NOMO-1 treated with dmso at 0.1 percent for 144 hours (cell line): ENCODE measurements at regions not wholly inside any gene's neighbourhood (a gene's known extent, or its start where the extent isn't known, plus 50 kb on each side); places are given as distances from the start of the nearest gene placed in this dataset.

Experiments
- DNase-seq: peaks from one replicate; lab custom pipeline; 2025; ENCODE audit not compliant: unreplicated experiment; lab: John Stamatoyannopoulos, UW

DNA sequence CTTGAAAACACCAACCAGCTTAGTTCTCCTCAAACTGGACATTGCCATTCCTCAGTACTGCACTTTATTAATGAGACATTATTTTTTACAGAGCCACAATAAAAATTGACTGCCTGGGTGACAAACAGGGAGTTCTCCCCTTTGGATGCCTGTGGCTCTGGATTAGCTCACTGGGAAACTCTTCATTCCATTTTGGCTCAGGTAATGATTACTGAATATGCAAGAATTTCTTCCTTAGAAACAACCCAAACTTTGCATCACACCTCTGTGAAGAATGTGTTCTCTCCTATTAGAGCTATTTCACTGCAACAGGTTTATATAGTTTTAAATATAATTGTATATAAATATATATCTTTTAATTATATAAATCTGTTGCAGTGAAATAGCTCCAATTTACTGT, 2065.8 kb downstream of the ARAP2 start:
- no peak for DNase-seq

DNA sequence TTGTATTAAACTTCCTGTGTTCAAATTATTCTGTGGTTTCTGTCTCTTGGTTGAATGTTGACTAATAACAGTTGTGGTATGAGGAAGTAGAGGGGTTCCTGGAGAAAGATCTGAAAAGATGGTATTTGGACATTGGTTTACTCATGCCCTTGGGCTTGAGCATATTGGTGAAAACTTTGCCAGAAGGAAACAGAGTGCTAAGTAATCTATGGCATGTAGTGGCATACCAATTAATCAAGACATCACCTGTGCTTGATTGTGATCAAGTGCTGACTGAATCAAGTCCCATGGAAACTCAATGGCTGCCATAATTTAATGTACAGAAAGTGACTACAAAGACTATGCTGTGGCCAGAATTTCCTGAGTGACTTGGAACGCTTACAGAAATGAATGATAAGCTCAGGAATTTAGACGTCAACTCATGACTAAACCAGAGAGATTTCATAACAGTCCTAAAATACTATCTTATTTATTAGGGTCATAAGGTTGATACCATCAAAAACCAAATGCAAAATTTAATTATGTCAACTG, 2062.9 kb downstream of the ARAP2 start:
- no peak for DNase-seq

DNA sequence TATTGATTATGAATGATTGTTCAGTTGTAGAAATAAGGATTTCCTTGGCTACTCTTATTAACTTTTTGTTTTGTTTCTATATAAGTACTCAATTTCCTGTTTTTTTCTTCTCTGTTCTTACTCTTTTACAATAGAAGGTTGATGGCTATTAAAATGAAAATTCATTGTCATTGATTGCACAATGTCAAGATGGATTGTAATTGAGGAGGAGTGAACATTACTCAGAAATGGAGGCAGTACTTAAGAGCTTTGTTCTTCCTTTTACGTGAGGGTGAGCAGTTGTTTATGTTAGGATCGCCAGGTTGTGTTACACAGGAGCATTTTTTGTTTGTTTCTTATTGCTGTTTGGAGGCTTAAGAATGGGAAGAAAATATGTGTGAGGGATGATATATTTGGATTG, 2062.4 kb downstream of the ARAP2 start:
- no peak for DNase-seq

DNA sequence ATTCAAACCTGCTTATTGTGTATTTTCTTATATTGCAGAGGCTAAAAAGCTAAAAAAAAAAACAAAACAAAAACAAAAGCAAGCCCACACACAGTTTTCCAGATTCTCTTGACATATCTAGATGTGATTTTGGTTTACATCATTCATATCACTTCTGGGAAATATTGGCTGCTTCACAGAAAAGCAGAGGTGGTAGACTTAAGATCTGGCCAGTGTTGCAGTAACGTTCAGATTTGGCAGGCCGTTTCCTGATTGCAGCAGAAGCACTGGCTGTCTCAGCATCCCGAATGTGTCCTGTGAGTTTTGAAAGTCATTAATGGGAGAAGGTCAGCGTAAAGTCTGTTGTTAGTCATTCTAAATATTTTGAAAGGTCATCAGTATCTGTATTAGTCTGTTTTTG, 2062.0 kb downstream of the ARAP2 start:
- DNase-seq, result no peak

DNA sequence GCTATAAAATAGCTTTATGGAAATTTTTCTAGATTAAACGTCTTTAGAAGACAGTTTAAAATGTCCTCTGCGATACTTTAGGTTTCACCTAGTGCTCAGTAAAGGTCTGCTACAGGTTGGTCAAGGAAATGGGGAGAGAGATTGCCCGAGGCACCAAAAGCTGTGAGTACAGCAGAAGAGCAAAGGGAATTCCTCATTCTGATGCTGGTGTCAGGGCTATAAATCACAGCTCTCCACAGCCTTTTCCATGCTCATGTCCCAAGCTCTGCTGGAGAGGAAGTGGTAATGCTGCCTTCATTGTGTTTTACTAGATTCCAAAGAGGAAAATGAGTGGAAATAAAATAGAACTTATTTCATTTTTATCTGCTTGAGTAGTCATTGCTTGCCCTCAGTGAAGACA, 2060.4 kb downstream of the ARAP2 start:
- DNase-seq, result no peak

DNA sequence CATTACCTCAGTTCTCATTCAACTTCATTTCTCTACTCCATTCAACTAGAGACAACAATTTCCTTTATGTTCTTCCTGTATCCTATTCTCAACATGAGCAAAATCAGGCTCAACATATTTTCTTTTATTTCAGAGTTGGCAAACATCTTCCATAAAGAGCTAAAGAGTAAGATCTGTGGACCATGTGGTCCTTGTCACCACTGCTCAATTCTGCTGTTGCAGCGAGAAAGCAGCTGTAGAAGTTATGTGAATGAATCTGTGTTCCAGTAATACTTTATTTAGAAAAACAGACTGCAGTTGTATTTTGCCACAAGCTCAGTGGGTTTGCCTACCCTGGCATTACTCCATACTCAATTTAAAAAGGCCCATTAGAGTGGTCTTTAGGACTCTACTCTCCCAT, 2057.3 kb downstream of the ARAP2 start:
- no peak for DNase-seq

DNA sequence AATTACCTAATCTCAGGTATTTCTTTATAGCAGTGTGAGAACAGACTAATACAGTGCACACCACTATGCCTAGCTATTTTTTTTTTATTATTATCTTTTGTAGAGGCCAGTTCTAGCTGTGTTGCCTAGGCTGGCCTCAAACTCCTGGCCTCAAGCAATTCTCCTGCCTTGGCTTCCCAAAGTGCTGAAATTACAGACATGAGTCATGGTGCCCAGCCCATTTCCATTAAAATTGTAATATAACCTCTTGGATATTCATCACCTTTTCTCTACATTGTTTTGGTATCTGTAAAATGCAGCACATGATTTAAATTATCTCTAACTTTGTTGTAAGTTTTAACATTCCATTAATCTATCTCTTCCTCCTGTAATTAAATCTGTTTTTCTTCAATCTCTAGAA, 2052.9 kb downstream of the ARAP2 start:
- no peak for DNase-seq

DNA sequence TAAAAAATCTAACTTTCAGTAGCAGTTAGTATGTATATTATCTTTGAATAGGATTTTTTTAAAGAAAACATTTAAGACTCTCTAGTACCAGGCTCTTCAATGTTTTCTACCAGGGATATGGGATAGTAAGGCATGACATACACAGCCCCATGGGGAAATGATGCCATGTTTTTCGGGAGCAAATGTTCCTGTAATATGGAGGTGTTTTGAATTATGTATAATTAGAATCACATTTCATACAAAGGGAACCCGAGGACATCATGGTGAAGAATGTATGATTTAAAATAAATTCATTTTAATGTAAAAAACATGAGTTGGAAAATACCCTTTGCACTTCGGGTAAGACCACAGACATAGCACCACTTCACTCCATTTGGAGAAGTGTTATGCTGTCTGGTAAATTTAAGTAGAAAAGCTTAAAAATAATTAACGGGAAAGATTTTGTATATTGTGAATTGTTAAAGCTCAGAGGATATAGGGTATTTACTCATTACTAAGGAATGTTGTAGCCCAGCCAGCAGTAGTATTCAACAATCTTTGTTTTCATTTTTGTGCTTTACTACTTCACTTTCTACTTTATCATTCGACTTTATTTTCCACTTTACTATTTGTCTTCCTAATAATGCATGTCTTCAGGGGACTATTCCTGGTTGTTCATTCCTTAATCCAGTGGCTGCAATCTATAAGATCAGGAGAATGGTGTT, 2050.7 kb downstream of the ARAP2 start:
- DNase-seq, result no peak

DNA sequence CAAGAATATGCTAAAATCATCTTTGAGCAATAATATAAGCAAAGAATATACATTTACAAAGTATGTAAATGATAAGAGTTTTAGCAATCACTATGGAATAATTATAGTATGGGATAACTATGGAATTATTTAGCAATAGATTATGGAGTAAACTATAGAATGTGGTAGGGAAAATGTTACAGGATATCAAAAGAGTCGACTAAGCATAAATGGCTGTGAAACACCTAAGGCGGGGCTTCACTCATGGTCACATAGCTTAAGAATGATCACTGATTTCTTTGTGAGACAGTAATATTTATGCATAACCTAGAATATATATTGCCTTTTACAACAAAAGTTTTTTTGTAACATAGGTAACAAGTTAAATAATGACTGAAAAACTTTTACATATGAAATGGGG, 2049.7 kb downstream of the ARAP2 start:
- no peak for DNase-seq

DNA sequence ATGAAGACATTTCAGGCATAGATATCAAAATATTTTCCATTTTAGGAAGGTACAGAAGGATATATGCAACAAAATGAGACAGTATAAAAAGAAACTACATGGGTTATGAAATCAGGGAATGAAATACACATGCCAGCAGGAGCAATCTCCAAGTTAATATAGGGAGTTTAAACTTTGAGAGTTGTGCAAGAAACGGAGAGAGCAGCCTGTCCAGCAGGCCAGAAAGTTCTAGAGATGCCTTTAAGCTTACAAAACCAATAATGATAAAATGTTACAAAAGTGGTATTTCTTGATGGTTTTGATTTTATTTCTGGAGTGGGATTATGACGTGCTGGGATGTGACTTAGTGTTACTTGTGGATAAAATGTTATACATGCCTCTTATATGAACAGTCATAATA, 2047.9 kb downstream of the ARAP2 start:
- DNase-seq, result no peak

DNA sequence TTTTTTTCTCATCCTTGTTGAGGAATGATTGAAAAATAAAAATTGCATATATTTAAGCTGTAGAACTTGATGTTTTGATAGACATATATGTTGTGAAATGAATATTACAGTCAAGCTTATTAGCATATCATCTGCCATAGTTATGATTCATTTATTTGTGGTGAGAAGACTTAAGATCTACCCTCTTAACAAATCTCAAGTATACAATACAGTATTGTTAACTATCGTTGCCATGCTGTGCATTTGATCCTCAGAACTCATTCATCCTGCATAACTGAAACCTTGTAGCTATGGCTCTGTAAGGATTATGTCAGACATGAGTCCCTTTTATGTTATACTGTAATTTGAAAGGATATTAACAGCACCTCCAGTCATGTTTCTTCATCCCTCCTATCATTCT, 2045.3 kb downstream of the ARAP2 start:
- DNase-seq, result no peak

DNA sequence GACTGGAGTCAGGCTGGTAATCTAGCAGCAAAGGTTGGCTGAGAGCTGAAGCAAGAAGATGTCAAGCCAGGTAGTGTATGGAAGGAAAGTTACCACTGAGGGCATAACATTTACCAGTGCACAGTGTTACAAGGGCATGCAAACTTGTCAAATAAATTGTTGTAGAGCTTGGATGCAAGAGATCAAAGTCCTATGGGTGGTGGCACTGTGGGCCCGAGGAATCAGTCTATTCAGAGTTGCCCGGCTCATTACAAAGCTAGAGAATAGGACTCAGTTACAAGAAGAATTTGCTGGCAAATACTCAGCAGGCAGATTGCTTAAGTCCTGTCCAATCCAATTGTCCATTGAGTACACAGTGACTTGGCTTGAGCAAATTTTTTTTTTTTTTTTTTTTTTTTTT, 2043.8 kb downstream of the ARAP2 start:
- DNase-seq, result no peak

DNA sequence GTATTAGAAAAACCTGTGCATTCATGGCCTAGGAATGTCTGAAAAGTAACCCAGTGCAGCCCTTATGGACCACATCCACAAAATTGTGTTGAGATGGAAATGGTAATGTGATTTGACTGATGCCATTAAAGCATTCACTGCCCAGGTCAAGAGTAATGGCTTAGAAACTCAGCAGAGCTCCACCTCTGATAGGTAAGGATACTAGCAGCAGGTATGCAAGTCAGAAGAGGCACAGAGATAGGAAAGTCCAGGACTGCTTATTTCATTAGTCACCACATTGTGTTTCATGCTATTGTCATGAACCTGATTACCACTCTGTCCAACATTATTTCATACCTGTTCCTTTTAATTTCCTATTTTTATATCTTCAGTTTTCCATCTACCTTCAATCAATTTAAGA, 2042.2 kb downstream of the ARAP2 start:
- DNase-seq, result no peak

DNA sequence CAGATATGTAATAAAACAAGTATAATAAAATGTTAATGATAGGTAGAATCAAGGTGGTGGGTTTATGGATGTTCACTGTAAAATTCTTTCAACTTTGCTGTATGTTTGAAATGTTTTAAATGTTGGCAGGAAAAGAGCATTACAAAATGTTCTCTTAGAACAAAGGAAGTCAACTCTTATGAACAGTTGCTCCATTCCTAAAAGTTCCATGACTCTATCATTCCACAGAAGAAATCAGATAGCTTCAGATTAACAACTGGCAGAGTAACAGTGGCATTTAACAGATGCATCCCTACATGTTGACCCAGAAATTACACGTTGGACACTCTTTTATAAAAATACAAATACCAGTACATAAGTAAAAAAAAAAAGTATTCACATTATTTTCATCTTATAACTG, 2023.7 kb downstream of the ARAP2 start:
- DNase-seq, result no peak

DNA sequence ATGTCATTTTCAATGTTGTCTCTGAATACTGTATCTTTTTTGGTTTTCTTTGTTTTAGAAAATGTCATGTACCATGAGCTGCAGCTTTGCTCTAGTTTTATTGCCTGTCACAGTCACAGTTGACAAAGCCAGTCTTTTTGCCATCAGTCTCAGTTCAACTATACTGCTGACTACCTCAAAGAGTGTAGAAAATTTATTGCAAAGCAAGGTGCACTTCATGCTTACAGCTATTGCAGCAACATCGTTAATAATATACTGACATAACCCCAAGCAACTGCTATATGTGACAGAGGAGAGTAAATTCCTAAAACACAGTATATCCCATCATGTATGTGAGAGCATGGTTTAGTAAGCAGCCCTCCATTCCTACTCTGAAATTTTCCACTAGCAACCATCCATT, 2022.3 kb downstream of the ARAP2 start:
- no peak for DNase-seq

DNA sequence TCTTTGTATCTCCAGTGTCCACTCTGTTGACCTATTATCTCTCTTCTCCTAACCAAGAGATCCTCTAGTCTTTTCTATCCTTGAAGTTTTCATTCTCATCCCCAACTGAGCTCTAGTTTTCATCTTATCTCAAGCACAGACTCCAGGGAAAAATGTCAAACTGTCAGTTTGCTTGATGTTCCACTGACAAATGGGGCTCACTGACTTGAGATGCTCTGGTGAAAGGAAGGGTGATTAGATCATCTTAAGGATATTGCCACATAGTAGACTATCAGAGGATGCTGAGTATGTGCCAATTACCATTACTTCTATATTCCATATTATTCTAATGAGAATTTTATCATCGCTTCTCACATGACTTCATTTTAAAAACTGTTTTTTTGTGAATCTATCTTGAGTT, 2008.2 kb downstream of the ARAP2 start:
- DNase-seq, result no peak

DNA sequence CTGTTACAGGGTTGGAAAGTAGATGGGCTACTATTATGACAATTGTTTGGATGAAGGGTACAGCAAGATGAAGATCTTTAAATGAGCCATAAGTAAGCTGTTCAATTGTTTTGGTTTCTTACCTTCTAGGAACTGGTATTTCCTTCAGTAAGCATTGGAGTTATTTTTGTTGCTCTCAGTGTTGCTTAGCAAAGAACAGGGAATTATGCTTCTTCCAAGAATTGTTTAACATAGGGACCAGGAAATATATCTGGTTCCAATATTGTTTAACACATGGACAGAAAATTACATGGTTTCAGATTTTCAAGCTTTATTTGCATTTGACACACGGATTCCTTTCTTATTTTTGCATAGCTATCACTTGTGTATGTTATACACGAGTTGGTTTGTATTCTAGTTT, 1999.0 kb downstream of the ARAP2 start:
- no peak for DNase-seq

DNA sequence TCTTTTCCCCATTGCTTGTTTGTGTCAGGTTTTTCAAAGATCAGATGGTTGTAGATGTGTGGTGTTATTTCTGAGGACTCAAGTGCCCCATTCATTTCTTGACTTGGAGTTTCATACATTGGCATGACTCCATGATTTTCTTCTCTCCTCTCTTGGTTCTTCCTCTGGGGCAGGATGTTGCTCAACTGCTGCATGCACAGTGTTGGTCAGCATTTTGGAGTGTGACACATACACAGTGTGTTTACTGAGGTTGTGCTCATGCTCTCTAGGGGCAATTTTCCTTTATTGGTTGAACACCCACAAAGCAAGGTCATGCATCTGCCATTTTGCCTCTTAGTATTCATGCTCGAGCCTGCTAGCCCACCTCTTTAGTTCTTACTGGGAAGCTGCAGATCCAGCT, 1993.8 kb downstream of the ARAP2 start:
- DNase-seq, result no peak

DNA sequence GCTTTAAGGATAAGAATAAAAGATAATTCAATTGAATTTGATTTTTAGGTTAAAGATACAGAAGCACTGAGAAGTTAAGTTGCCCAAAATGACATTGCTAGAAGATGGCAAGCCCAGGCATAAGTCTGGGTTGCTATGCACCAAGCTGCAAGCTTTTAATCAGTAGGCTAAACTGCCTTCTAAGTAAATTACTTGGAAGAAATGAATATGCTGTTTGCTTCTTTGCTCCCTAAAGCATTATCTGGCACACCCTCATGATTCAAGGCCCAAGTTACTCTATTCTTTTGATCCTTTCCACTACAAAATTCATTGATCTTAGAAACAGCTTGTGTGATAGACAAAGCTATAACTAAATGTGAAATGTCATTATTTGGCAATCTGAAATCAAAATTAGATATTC, 1991.1 kb downstream of the ARAP2 start:
- DNase-seq, result no peak

DNA sequence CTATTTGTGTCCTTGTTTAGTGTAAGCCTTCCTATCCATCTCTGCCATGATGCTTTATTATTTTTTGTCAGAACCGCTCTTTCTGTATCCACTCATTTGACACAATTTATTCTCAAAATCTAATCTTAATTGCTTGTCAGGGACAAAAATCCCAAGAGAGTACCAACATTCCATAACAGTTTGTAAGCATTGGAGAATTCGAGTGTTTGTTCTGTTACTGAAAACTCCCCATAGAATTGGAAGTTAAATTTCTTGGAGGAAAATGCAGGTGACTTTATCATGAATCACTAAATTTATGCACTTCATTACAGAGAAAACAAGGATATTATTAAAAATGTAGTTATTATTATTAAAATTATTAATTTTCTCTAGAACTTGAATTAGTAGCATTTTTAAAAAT, 1986.1 kb downstream of the ARAP2 start:
- DNase-seq, result no peak

DNA sequence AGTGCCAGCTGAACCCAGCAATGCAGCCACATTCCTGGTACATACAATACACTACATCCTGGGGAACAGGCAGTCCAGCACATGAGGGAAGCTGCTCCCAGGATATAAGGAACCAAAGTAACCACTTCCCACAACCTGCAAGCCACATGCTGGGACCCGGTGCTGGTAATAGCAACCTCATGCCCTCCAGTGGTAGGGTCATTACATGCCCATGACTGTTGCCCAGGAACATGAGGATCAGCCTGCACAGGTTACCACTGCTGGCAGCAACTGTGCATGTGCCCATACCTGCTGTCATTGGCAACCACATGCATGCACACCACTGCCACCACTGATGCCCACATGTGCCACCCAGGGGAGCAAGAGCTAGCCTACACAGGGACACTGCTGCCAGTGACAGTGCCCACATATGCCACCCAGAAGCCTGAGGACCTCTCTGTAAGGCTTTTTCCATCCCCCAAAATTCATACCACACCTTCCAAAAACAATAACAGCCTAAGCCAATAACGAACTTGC, 1982.5 kb downstream of the ARAP2 start:
- DNase-seq, result no peak

DNA sequence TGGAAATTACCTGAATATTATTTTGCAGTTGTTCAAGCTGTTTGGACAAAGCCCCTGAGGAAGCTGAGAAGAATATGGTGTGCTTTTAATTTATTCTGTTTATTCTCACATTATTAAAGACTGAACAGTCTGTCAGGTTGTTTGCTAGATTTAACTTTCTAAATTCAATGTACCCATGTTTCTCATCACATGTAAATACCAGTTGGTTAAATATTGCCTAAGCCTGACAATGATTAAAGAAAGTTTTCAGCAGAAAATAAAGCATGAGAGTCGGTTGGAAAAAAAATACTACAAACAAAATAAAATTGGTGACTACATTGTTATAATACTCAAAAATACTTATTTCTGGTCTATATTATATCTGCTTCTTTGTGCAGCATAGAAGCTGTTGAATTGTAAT, 1974.7 kb downstream of the ARAP2 start:
- no peak for DNase-seq
